ENCODE measurements at regions not wholly inside any gene's neighbourhood (a gene's known extent, or its start where the extent isn't known, plus 50 kb on each side); places are given as distances from the start of the nearest gene placed in this dataset.

GRCh38 chr3:24046214-24046613 lies 101.1 kb downstream of the NR1D2 start:
- no peak for ATAC-seq (ENCODE audit: low FRiP score)
- no peak for TF ChIP-seq CTCF (IDR thresholded peaks at IDR 0.05)
- no peak for DNase-seq (ENCODE audit: low spot score)

- DNase-seq (ENCODE audit: low spot score) (no peak), ATAC-seq (ENCODE audit: low FRiP score) (peak; percentile 15)
- no peak for TF ChIP-seq CTCF (IDR thresholded peaks at IDR 0.05)
These were observed 102.4 kb downstream of the NR1D2 start for GRCh38 chr3:24047513-24047912.

GRCh38 chr3:24048843-24049242 lies 103.8 kb downstream of the NR1D2 start:
- TF ChIP-seq CTCF (IDR thresholded peaks at IDR 0.05) = no peak
- ATAC-seq (ENCODE audit: low FRiP score) (peak; percentile 19), DNase-seq (ENCODE audit: low spot score) (no peak)

DNA sequence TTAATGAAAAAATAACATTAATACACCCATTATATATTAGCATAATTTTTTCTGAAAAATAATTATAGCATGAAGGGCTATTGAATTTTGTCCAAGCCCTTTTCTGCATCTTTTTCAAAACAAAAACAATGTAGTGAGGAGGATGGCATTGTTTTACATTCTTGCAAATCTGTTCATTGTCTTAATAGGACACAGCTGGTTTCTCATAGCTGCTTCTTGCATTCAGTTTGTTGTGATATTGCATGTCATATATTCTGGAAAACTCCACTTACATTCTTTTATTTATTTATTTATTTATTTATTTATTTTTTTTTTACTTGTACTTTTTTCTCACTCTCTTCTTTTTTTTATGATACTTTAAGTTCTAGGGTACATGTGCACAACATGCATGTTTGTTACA lies 107.4 kb downstream of the NR1D2 start:
- DNase-seq (ENCODE audit: low spot score) (no peak), ATAC-seq (ENCODE audit: low FRiP score) (no peak)
- TF ChIP-seq CTCF (IDR thresholded peaks at IDR 0.05) = no peak

DNA sequence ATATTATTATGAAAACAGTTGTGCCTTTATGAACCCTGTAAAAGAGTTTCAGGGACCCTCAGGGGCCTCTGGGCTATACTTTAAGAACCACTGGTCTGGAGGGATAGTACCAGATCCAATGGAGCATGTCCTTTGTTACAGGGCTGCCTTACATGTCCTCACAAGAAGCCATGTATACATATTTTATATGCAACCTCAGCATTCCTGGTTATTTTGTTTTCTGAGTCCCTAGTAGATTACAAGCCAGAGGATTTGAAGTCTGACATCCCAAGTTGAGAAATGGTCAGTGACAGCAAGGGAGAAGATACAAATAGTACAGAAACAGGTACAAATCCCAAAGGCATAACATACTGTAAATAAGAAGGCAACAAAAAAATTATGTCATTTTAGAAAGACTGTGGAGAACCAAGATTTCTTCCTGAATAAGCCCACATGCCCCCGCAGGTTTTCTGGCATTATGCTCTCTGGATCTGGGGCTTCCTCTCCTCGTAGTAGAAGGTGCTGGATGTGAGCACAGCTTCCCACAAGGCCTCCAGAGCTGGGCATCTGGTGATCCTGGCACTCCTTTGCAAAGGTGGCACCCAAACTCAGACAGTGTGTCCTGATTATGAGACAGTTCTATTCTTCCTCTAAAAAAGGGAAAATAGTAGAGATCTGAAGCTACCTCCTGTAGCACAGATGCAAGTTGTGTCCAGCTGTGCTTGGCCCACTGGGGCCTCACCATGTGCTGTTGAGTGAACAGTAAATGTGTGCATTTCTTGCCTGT lies 114.0 kb downstream of the NR1D2 start:
- ATAC-seq (ENCODE audit: low FRiP score) (no peak), DNase-seq (ENCODE audit: low spot score) (no peak)
- no peak for TF ChIP-seq CTCF (IDR thresholded peaks at IDR 0.05)

DNA sequence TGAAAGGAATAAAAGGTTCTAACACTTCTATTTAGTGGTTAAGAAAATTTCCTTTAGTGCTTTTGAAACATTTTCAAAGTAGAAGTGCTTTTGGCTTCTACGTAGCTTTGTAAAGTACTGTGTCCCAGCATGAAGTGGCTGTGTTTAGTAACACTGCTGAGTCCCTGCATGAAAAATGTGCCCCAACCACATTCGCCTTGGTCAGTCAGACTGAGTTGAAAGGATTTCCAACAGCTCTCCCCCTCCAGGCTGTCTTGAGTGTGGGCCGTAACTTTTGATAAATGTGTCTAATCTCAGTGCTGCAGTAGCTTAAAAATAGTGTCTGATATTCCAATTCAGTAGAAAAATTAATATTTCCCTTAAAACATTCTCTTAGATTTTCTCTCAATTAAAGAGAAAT lies 115.0 kb downstream of the NR1D2 start:
- DNase-seq (ENCODE audit: low spot score) = no peak
- peak; percentile 76 for ATAC-seq (ENCODE audit: low FRiP score)
- no peak for TF ChIP-seq CTCF (IDR thresholded peaks at IDR 0.05)

GRCh38 chr3:24062916-24063315 lies 117.8 kb downstream of the NR1D2 start:
- DNase-seq (ENCODE audit: low spot score) (no peak), ATAC-seq (ENCODE audit: low FRiP score) (no peak)
- no peak for TF ChIP-seq CTCF (IDR thresholded peaks at IDR 0.05)

Measured in omental fat pad (tissue), 3 donors.